Liver (tissue), 8 donors: ENCODE measurements at regions not wholly inside any gene's neighbourhood (a gene's known extent, or its start where the extent isn't known, plus 50 kb on each side); places are given as distances from the start of the nearest gene placed in this dataset.

Experiments used
- DNase-seq: peaks from one replicate; pipeline ENCODE4 v3.0.0-alpha.2; 2017; ENCODE audit warnings: low spot score
- H3K27ac ChIP-seq, 2 donors: one replicate each; pipeline ENCODE4 v1.7.0; 2013; ENCODE audit warnings: inconsistent platforms in 2 of 2, low read length in 2 of 2, control low read depth in 1 of 2, low read depth in 1 of 2, mild to moderate bottlenecking in 1 of 2
- H3K27me3 ChIP-seq, 4 donors: one replicate each; pipeline versions ENCODE4 v1.6.1 to v1.7.0; 2013; ENCODE audit warnings: low read length in 3 of 4, inconsistent platforms in 1 of 4, mild to moderate bottlenecking in 1 of 4, moderate library complexity in 1 of 4; ENCODE audit not compliant: control insufficient read depth in 4 of 4, insufficient read depth in 4 of 4
- H3K36me3 ChIP-seq, 4 donors: one replicate each; pipeline versions ENCODE4 v1.6.1 to v1.7.0; 2013; ENCODE audit warnings: low read length in 3 of 4, mild to moderate bottlenecking in 3 of 4, low read depth in 1 of 4, moderate library complexity in 1 of 4; ENCODE audit not compliant: control insufficient read depth in 4 of 4, insufficient read depth in 3 of 4
- H3K4me1 ChIP-seq, 4 donors: one replicate each; pipeline versions ENCODE4 v1.6.1 to v1.7.0; 2013; ENCODE audit warnings: low read length in 3 of 4, mild to moderate bottlenecking in 3 of 4, moderate library complexity in 1 of 4; ENCODE audit not compliant: control insufficient read depth in 4 of 4, insufficient read depth in 4 of 4
- H3K4me3 ChIP-seq, 3 donors: one replicate each; pipeline versions ENCODE4 v1.6.1 to v1.7.0; 2013; ENCODE audit warnings: low read length in 3 of 3, control low read depth in 1 of 3, low read depth in 1 of 3, mild to moderate bottlenecking in 1 of 3
- H3K9ac ChIP-seq, 2 donors: one replicate each; pipeline ENCODE4 v1.7.0; 2013; ENCODE audit warnings: low read length in 2 of 2, mild to moderate bottlenecking in 2 of 2, moderate library complexity in 2 of 2, control low read depth in 1 of 2, low read depth in 1 of 2
- H3K9me3 ChIP-seq, 4 donors: one replicate each; pipeline versions ENCODE4 v1.6.1 to v1.7.0; 2013; ENCODE audit warnings: low read length in 3 of 4; ENCODE audit not compliant: control insufficient read depth in 4 of 4
- EGR1 ChIP-seq, 2 donors: IDR thresholded peaks; 2 replicates each; pipeline ENCODE4 v1.6.1; 2016 to 2018; ENCODE audit warnings: antibody characterized with exemption in 2 of 2, low read depth in 2 of 2
- FOXA1 ChIP-seq: IDR thresholded peaks from 2 replicates; pipeline ENCODE4 v1.6.1; 2016; ENCODE audit warnings: antibody characterized with exemption
- FOXA2 ChIP-seq: IDR thresholded peaks from 2 replicates; pipeline ENCODE4 v1.6.1; 2016; ENCODE audit warnings: antibody characterized with exemption
- GABPA ChIP-seq, 2 donors: IDR thresholded peaks in 1 of 2; conservative IDR thresholded peaks in 1 of 2; 2 replicates each; pipeline ENCODE4 v1.6.1; 2016; ENCODE audit warnings: antibody characterized with exemption in 2 of 2, mild to moderate bottlenecking in 1 of 2, moderate library complexity in 1 of 2
- HNF4A ChIP-seq, 2 donors: conservative IDR thresholded peaks; 2 replicates each; pipeline ENCODE4 v1.6.1; 2016; ENCODE audit warnings: antibody characterized with exemption in 2 of 2, mild to moderate bottlenecking in 2 of 2
- HNF4G ChIP-seq: IDR thresholded peaks from 2 replicates; pipeline ENCODE4 v1.6.1; 2016; ENCODE audit warnings: antibody characterized with exemption
- JUND ChIP-seq, 2 donors: IDR thresholded peaks; 2 replicates each; pipeline ENCODE4 v1.6.1; 2016; ENCODE audit warnings: antibody characterized with exemption in 2 of 2
- NR2F2 ChIP-seq: IDR thresholded peaks from 2 replicates; pipeline ENCODE4 v1.6.1; 2016; ENCODE audit warnings: antibody characterized with exemption
- RAD21 ChIP-seq, 2 donors: IDR thresholded peaks; 2 replicates each; pipeline ENCODE4 v1.6.1; 2016; ENCODE audit warnings: antibody characterized with exemption in 2 of 2, mild to moderate bottlenecking in 2 of 2
- RXRA ChIP-seq, 2 donors: IDR thresholded peaks; 2 replicates each; pipeline ENCODE4 v1.6.1; 2017 to 2018; ENCODE audit warnings: antibody characterized with exemption in 2 of 2, mild to moderate bottlenecking in 1 of 2
- SP1 ChIP-seq: IDR thresholded peaks from 2 replicates; pipeline ENCODE4 v1.6.1; 2018; ENCODE audit warnings: antibody characterized with exemption, mild to moderate bottlenecking
- TAF1 ChIP-seq: conservative IDR thresholded peaks from 2 replicates; pipeline ENCODE4 v1.6.1; 2016; ENCODE audit warnings: antibody characterized with exemption, mild to moderate bottlenecking
- YY1 ChIP-seq: IDR thresholded peaks from 2 replicates; pipeline ENCODE4 v1.6.1; 2016; ENCODE audit warnings: antibody characterized with exemption, mild to moderate bottlenecking
- WGBS: extraction: QIAGEN DNeasy Blood & Tissue Kit; methylation state at CpG from one replicate; pipeline ENCODE4 v1.1.7; 2013; 5-methylcytosine and 5-hydroxymethylcytosine counted together
- TF ChIP-seq, protein P1 (sequence below): IDR thresholded peaks from 2 replicates; pipeline ENCODE4 v1.6.1; 2016; ENCODE audit warnings: antibody characterized with exemption
- TF ChIP-seq, protein P2 (sequence below): IDR thresholded peaks from 2 replicates; pipeline ENCODE4 v1.6.1; 2016; ENCODE audit warnings: antibody characterized with exemption
- TF ChIP-seq, protein P3 (sequence below): IDR thresholded peaks from 2 replicates; pipeline ENCODE4 v1.6.1; 2016; ENCODE audit warnings: antibody characterized with exemption
- TF ChIP-seq, protein P4 (sequence below): IDR thresholded peaks from 2 replicates; pipeline ENCODE4 v1.6.1; 2016; ENCODE audit warnings: antibody characterized with exemption, mild to moderate bottlenecking
- TF ChIP-seq, protein P5 (sequence below): fragments of 150-350 bp; IDR thresholded peaks from 2 replicates; pipeline ENCODE4 v1.5.1; 2017; ENCODE audit warnings: improper control_type of control experiment, low read depth, low read length; ENCODE audit not compliant: missing input control
- donor health status: healthy.
- donor health status: healthy.
- donor health status: healthy.
- donor health status: healthy.
- donor health status: healthy.

DNA sequence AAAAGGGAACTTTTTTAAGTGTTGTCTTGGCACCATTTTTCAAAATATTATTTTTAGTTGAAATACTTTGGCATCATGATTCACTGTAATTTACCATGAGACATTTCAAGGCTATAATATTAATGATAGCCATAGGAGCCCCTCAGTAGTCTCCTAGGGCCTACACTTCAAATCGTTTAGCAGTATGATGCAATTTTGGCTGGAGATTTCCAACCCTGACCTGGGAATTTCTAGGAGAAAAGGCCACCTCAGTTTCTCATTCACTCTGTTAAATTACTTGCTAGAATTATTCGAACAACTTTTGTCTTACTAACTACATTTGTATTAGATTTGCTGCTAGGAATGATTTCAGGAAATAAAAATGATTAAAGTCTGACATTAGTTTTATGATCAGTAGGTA is 1610.9 kb upstream of the RAG2 start:
- Histone ChIP-seq H3K27ac (no peak overlapping the region), H3K36me3 (no peaks in the 10 kb centered on the region), H3K9ac (no peak overlapping the region), H3K4me3 (no peak overlapping the region), H3K9me3 (no peaks in the 10 kb centered on the region), H3K27me3 (no peaks in the 10 kb centered on the region), H3K4me1 (no peaks in the 10 kb centered on the region)
- 54% methylated on average over 2 of the region's 2 CpGs for WGBS
- DNase-seq: no peak
- TF ChIP-seq, protein P1, sequence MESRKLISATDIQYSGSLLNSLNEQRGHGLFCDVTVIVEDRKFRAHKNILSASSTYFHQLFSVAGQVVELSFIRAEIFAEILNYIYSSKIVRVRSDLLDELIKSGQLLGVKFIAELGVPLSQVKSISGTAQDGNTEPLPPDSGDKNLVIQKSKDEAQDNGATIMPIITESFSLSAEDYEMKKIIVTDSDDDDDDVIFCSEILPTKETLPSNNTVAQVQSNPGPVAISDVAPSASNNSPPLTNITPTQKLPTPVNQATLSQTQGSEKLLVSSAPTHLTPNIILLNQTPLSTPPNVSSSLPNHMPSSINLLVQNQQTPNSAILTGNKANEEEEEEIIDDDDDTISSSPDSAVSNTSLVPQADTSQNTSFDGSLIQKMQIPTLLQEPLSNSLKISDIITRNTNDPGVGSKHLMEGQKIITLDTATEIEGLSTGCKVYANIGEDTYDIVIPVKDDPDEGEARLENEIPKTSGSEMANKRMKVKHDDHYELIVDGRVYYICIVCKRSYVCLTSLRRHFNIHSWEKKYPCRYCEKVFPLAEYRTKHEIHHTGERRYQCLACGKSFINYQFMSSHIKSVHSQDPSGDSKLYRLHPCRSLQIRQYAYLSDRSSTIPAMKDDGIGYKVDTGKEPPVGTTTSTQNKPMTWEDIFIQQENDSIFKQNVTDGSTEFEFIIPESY: no peak
- TF ChIP-seq, protein P2, sequence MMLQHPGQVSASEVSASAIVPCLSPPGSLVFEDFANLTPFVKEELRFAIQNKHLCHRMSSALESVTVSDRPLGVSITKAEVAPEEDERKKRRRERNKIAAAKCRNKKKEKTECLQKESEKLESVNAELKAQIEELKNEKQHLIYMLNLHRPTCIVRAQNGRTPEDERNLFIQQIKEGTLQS: no peak
- TF ChIP-seq HNF4G (no peak), RAD21 (IDR thresholded peaks at IDR 0.05) (no peak), RXRA (IDR thresholded peaks at IDR 0.05) (no peak), GABPA (IDR thresholded peaks at IDR 0.05 in 1 of 2, conservative IDR thresholded peaks at IDR 0.05 in 1 of 2) (no peak), YY1 (no peak), HNF4A (conservative IDR thresholded peaks at IDR 0.05) (no peak), EGR1 (IDR thresholded peaks at IDR 0.05; ENCODE audit: low read depth in 2 of 2) (no peak), NR2F2 (no peak), JUND (IDR thresholded peaks at IDR 0.05) (no peak), TAF1 (no peak), FOXA2 (no peak)
- TF ChIP-seq, protein P3, sequence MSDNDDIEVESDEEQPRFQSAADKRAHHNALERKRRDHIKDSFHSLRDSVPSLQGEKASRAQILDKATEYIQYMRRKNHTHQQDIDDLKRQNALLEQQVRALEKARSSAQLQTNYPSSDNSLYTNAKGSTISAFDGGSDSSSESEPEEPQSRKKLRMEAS: no peak
- TF ChIP-seq, protein P4, sequence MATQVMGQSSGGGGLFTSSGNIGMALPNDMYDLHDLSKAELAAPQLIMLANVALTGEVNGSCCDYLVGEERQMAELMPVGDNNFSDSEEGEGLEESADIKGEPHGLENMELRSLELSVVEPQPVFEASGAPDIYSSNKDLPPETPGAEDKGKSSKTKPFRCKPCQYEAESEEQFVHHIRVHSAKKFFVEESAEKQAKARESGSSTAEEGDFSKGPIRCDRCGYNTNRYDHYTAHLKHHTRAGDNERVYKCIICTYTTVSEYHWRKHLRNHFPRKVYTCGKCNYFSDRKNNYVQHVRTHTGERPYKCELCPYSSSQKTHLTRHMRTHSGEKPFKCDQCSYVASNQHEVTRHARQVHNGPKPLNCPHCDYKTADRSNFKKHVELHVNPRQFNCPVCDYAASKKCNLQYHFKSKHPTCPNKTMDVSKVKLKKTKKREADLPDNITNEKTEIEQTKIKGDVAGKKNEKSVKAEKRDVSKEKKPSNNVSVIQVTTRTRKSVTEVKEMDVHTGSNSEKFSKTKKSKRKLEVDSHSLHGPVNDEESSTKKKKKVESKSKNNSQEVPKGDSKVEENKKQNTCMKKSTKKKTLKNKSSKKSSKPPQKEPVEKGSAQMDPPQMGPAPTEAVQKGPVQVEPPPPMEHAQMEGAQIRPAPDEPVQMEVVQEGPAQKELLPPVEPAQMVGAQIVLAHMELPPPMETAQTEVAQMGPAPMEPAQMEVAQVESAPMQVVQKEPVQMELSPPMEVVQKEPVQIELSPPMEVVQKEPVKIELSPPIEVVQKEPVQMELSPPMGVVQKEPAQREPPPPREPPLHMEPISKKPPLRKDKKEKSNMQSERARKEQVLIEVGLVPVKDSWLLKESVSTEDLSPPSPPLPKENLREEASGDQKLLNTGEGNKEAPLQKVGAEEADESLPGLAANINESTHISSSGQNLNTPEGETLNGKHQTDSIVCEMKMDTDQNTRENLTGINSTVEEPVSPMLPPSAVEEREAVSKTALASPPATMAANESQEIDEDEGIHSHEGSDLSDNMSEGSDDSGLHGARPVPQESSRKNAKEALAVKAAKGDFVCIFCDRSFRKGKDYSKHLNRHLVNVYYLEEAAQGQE: no peak
- TF ChIP-seq, protein P5, sequence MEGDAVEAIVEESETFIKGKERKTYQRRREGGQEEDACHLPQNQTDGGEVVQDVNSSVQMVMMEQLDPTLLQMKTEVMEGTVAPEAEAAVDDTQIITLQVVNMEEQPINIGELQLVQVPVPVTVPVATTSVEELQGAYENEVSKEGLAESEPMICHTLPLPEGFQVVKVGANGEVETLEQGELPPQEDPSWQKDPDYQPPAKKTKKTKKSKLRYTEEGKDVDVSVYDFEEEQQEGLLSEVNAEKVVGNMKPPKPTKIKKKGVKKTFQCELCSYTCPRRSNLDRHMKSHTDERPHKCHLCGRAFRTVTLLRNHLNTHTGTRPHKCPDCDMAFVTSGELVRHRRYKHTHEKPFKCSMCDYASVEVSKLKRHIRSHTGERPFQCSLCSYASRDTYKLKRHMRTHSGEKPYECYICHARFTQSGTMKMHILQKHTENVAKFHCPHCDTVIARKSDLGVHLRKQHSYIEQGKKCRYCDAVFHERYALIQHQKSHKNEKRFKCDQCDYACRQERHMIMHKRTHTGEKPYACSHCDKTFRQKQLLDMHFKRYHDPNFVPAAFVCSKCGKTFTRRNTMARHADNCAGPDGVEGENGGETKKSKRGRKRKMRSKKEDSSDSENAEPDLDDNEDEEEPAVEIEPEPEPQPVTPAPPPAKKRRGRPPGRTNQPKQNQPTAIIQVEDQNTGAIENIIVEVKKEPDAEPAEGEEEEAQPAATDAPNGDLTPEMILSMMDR: no peak

DNA sequence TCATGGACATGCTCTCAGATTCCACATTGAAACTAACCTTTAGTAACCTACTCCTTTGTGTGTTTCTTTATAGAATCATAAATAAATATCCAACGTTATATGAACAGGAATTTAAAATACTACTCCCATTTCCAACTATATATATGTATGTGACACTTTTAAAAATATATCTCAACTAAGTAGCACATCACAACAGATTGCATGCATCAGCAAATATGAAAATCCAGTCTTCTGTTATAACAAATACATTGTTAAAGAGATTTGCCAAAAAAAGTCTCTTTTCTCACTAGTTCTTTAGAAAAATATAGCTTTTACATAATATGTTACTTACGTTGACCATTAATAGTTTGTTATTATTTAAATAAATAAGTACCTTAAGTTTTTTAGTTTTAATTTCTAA is 1608.6 kb upstream of the RAG2 start:
- Histone ChIP-seq H3K36me3 (no peaks in the 10 kb centered on the region), H3K27ac (no peak overlapping the region), H3K27me3 (no peaks in the 10 kb centered on the region), H3K9ac (no peak overlapping the region), H3K4me3 (no peak overlapping the region), H3K9me3 (no peaks in the 10 kb centered on the region), H3K4me1 (no peaks in the 10 kb centered on the region)
- DNase-seq: no peak
- 63% methylated on average over 2 of the region's 2 CpGs for WGBS
- TF ChIP-seq, protein P3: no peak
- TF ChIP-seq, protein P1: no peak
- TF ChIP-seq RAD21 (IDR thresholded peaks at IDR 0.05) (no peak), NR2F2 (no peak), SP1 (no peak), FOXA1 (no peak)
- TF ChIP-seq, protein P2: no peak
- TF ChIP-seq, protein P5: no peak
